ENCODE measurements at regions not wholly inside any gene's neighbourhood (a gene's known extent, or its start where the extent isn't known, plus 50 kb on each side); places are given as distances from the start of the nearest gene placed in this dataset.
"Not testable (repeated sequence)": the region's sequence is repeated elsewhere in the genome, so short reads cannot be mapped to it uniquely, and the experiment has no call there.

- no peak for DNase-seq
Measured at GRCh38 chr6:145143379-145143778, 591.9 kb downstream of the EPM2A start.

GRCh38 chr6:145147559-145147958, 587.8 kb downstream of the EPM2A start:
- DNase-seq, result no peak

GRCh38 chr6:145147981-145148749, 587.2 kb downstream of the EPM2A start:
- no peak for DNase-seq

- DNase-seq, result no peak
Measured at GRCh38 chr6:145148776-145149175, 586.5 kb downstream of the EPM2A start.

GRCh38 chr6:145151624-145152023, 583.7 kb downstream of the EPM2A start:
- no peak for DNase-seq

GRCh38 chr6:145153495-145153894, 581.8 kb downstream of the EPM2A start:
- DNase-seq, result no peak

GRCh38 chr6:145155411-145155810, 579.9 kb downstream of the EPM2A start:
- DNase-seq, result no peak

- no peak for DNase-seq
Measured at GRCh38 chr6:145155873-145156782, 579.2 kb downstream of the EPM2A start.

GRCh38 chr6:145158636-145159035, 576.7 kb downstream of the EPM2A start:
- DNase-seq, result not testable (repeated sequence)

GRCh38 chr6:145159921-145160320, 575.4 kb downstream of the EPM2A start:
- DNase-seq, result no peak

- no peak for DNase-seq
Measured at GRCh38 chr6:145161501-145161900, 573.8 kb downstream of the EPM2A start.

- no peak for DNase-seq
Measured at GRCh38 chr6:145169726-145170224, 565.5 kb downstream of the EPM2A start.

- no peak for DNase-seq
Measured at GRCh38 chr6:145175470-145175869, 559.9 kb downstream of the EPM2A start.

GRCh38 chr6:145178391-145178790, 556.9 kb downstream of the EPM2A start:
- no peak for DNase-seq

GRCh38 chr6:145187491-145188206, 547.7 kb downstream of the EPM2A start:
- DNase-seq, result no peak

- DNase-seq, result no peak
Measured at GRCh38 chr6:145189836-145190235, 545.5 kb downstream of the EPM2A start.

GRCh38 chr6:145194389-145194788, 540.9 kb downstream of the EPM2A start:
- DNase-seq, result no peak

GRCh38 chr6:145199961-145200360, 535.4 kb downstream of the EPM2A start:
- DNase-seq, result no peak

GRCh38 chr6:145204301-145204700, 531.0 kb downstream of the EPM2A start:
- no peak for DNase-seq

GRCh38 chr6:145206247-145206907, 528.9 kb downstream of the EPM2A start:
- no peak for DNase-seq

GRCh38 chr6:145208474-145208873, 526.8 kb downstream of the EPM2A start:
- DNase-seq, result no peak

GRCh38 chr6:145209272-145209671, 526.0 kb downstream of the EPM2A start:
- DNase-seq, result no peak

Measured in activated gamma-delta T cell (primary cell).